Loucy (cell line): ENCODE measurements at regions not wholly inside any gene's neighbourhood (a gene's known extent, or its start where the extent isn't known, plus 50 kb on each side); places are given as distances from the start of the nearest gene placed in this dataset.

Experiments
- H2AFZ ChIP-seq: fragments of 200-600 bp; sonication (generic); 2 replicates; pipeline ENCODE4 v1.6.0; 2016; ENCODE audit warnings: antibody characterized with exemption, mild to moderate bottlenecking, low read length, moderate library complexity
- H3F3A ChIP-seq: fragments of 200-600 bp; 2 replicates; pipeline ENCODE4 v1.6.0; 2016; ENCODE audit warnings: antibody characterized with exemption, low read depth, mild to moderate bottlenecking
- H3K27me3 ChIP-seq: fragments of 200-600 bp; sonication (generic); 2 replicates; pipeline ENCODE4 v1.6.1; 2014; ENCODE audit warnings: low read length, mild to moderate bottlenecking; ENCODE audit not compliant: insufficient read depth, poor library complexity, severe bottlenecking
- H3K36me3 ChIP-seq: fragments of 200-600 bp; sonication (generic); 2 replicates; pipeline ENCODE4 v1.6.1; 2016; ENCODE audit warnings: low read length; ENCODE audit not compliant: insufficient read depth
- H3K4me1 ChIP-seq: fragments of 200-600 bp; sonication (generic); 2 replicates; pipeline ENCODE4 v1.5.1; 2014; ENCODE audit warnings: low read length, mild to moderate bottlenecking; ENCODE audit not compliant: insufficient read depth, poor library complexity, severe bottlenecking
- H3K4me2 ChIP-seq: fragments of 200-600 bp; sonication (generic); 2 replicates; pipeline ENCODE4 v1.6.0; 2014; ENCODE audit warnings: antibody characterized with exemption, low read length, low read depth, mild to moderate bottlenecking; ENCODE audit not compliant: poor library complexity, severe bottlenecking
- H3K4me3 ChIP-seq: fragments of 200-600 bp; sonication (generic); 2 replicates; pipeline ENCODE4 v1.5.1; 2014; ENCODE audit warnings: low read length, mild to moderate bottlenecking, mixed read lengths; ENCODE audit not compliant: poor library complexity, severe bottlenecking
- H3K79me2 ChIP-seq: fragments of 200-600 bp; sonication (generic); 2 replicates; pipeline ENCODE4 v1.6.1; 2014; ENCODE audit warnings: low read length; ENCODE audit not compliant: insufficient read depth
- H3K9ac ChIP-seq: fragments of 200-600 bp; sonication (generic); 2 replicates; pipeline ENCODE4 v1.6.0; 2014; ENCODE audit warnings: mild to moderate bottlenecking, low read depth, low read length, moderate library complexity; ENCODE audit not compliant: poor library complexity, severe bottlenecking
- H3K9me2 ChIP-seq: fragments of 200-600 bp; sonication (generic); replicated peaks from 2 replicates; pipeline ENCODE4 v1.6.1; 2016; ENCODE audit warnings: low read depth, low read length, mixed read lengths
- H3K9me3 ChIP-seq: fragments of 200-600 bp; sonication (generic); 2 replicates; pipeline ENCODE4 v1.6.1; 2014; ENCODE audit warnings: mild to moderate bottlenecking, antibody characterized with exemption, low read length, low read depth; ENCODE audit not compliant: insufficient read depth
- H4K20me1 ChIP-seq: fragments of 200-600 bp; sonication (generic); 2 replicates; pipeline ENCODE4 v1.6.0; 2014; ENCODE audit warnings: antibody characterized with exemption, low read length, mild to moderate bottlenecking; ENCODE audit not compliant: insufficient read depth, poor library complexity, severe bottlenecking
- CTCF ChIP-seq: fragments of 200-600 bp; sonication (generic); conservative IDR thresholded peaks from 2 replicates; pipeline ENCODE4 v1.5.1; 2014; ENCODE audit warnings: mild to moderate bottlenecking, antibody characterized with exemption, low read length
- EZH2phosphoT487 ChIP-seq: fragments of 200-600 bp; IDR thresholded peaks from 2 replicates; pipeline ENCODE4 v1.6.1; 2018; ENCODE audit warnings: antibody characterized with exemption, mild to moderate bottlenecking, moderate library complexity, borderline replicate concordance

GRCh38 chr3:3553236-3553635 lies 246.0 kb upstream of the LRRN1 start:
- no peak overlapping the region for H3K4me2 ChIP-seq
- no peaks in the 10 kb centered on the region for H3K27me3 ChIP-seq
- H3K9me3 ChIP-seq = 0 out of 2 replicates have a peak, but pooled peaks cover 3% of the 10 kb centered on the region
- no peaks in the 10 kb centered on the region for H4K20me1 ChIP-seq
- no peaks in the 10 kb centered on the region for H3K36me3 ChIP-seq
- H3K9ac ChIP-seq = no peak overlapping the region
- H3K4me3 ChIP-seq = no peak overlapping the region
- H3K9me2 ChIP-seq = no peaks in the 10 kb centered on the region
- no peaks in the 10 kb centered on the region for H3K4me1 ChIP-seq
- TF ChIP-seq EZH2phosphoT487 (no peak), CTCF (no peak)
- no peak overlapping the region for H2AFZ ChIP-seq
- no peaks in the 10 kb centered on the region for H3K79me2 ChIP-seq
- no peaks in the 10 kb centered on the region for H3F3A ChIP-seq

- Histone ChIP-seq H3K79me2 (no peaks in the 10 kb centered on the region), H3K4me1 (no peaks in the 10 kb centered on the region), H3K9me2 (no peaks in the 10 kb centered on the region), H3K36me3 (no peaks in the 10 kb centered on the region), H3F3A (no peaks in the 10 kb centered on the region), H3K4me3 (no peak overlapping the region), H3K9ac (no peak overlapping the region), H2AFZ (no peak overlapping the region), H3K27me3 (no peaks in the 10 kb centered on the region), H3K4me2 (no peak overlapping the region), H4K20me1 (no peaks in the 10 kb centered on the region), H3K9me3 (0 out of 2 replicates have a peak, but pooled peaks cover 3% of the 10 kb centered on the region)
- TF ChIP-seq EZH2phosphoT487 (no peak), CTCF (no peak)
These were observed 246.5 kb upstream of the LRRN1 start for GRCh38 chr3:3552761-3553160.

GRCh38 chr3:3551981-3552380 lies 247.2 kb upstream of the LRRN1 start:
- TF ChIP-seq CTCF = no peak
- TF ChIP-seq EZH2phosphoT487 = no peak
- no peaks in the 10 kb centered on the region for H3K9me2 ChIP-seq
- H2AFZ ChIP-seq = no peak overlapping the region
- no peaks in the 10 kb centered on the region for H3K4me1 ChIP-seq
- no peaks in the 10 kb centered on the region for H3K36me3 ChIP-seq
- no peaks in the 10 kb centered on the region for H3F3A ChIP-seq
- 0 out of 2 replicates have a peak, but pooled peaks cover 3% of the 10 kb centered on the region for H3K9me3 ChIP-seq
- no peak overlapping the region for H3K9ac ChIP-seq
- H4K20me1 ChIP-seq = no peaks in the 10 kb centered on the region
- H3K4me2 ChIP-seq = no peak overlapping the region
- H3K27me3 ChIP-seq = no peaks in the 10 kb centered on the region
- no peak overlapping the region for H3K4me3 ChIP-seq
- H3K79me2 ChIP-seq = no peaks in the 10 kb centered on the region
